Panc1 (cell line): ENCODE measurements at regions not wholly inside any gene's neighbourhood (a gene's known extent, or its start where the extent isn't known, plus 50 kb on each side); places are given as distances from the start of the nearest gene placed in this dataset.

ENCODE experiments used
- TF ChIP-seq, protein P1 (sequence below): fragments of 450-650 bp; IDR thresholded peaks from 2 replicates; pipeline ENCODE4 v1.5.1; 2017; ENCODE audit warnings: mild to moderate bottlenecking
- TF ChIP-seq, protein P2 (sequence below), 2 experiments: IDR thresholded peaks; 2 replicates each; pipeline ENCODE4 v1.6.1; 2011 to 2012; ENCODE audit warnings: low read depth in 2 of 2, control low read depth in 1 of 2, low read length in 1 of 2, mild to moderate bottlenecking in 1 of 2, moderate library complexity in 1 of 2; ENCODE audit not compliant: insufficient read depth in 1 of 2

DNA sequence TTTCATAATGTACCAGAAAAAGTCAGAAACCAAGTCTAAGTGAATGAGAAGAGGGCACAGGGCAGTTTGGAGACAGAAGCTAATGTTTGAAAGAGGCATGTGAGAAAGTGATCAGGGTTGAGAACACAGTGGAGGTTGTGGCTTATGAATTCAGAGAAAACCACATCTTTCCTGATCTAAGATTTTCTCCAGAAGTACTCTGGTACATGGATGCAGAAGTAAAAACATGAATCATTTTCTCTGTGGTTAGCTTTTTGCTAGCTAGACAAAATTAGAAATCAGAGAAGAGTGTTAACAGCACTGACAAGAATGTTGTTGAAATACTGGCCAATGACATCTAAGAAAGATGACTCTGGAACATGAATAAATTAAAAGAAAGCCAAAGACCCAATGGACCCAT is 541.1 kb downstream of the DNAH5 start:
- TF ChIP-seq, protein P1, sequence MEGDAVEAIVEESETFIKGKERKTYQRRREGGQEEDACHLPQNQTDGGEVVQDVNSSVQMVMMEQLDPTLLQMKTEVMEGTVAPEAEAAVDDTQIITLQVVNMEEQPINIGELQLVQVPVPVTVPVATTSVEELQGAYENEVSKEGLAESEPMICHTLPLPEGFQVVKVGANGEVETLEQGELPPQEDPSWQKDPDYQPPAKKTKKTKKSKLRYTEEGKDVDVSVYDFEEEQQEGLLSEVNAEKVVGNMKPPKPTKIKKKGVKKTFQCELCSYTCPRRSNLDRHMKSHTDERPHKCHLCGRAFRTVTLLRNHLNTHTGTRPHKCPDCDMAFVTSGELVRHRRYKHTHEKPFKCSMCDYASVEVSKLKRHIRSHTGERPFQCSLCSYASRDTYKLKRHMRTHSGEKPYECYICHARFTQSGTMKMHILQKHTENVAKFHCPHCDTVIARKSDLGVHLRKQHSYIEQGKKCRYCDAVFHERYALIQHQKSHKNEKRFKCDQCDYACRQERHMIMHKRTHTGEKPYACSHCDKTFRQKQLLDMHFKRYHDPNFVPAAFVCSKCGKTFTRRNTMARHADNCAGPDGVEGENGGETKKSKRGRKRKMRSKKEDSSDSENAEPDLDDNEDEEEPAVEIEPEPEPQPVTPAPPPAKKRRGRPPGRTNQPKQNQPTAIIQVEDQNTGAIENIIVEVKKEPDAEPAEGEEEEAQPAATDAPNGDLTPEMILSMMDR: no peak
- TF ChIP-seq, protein P2, sequence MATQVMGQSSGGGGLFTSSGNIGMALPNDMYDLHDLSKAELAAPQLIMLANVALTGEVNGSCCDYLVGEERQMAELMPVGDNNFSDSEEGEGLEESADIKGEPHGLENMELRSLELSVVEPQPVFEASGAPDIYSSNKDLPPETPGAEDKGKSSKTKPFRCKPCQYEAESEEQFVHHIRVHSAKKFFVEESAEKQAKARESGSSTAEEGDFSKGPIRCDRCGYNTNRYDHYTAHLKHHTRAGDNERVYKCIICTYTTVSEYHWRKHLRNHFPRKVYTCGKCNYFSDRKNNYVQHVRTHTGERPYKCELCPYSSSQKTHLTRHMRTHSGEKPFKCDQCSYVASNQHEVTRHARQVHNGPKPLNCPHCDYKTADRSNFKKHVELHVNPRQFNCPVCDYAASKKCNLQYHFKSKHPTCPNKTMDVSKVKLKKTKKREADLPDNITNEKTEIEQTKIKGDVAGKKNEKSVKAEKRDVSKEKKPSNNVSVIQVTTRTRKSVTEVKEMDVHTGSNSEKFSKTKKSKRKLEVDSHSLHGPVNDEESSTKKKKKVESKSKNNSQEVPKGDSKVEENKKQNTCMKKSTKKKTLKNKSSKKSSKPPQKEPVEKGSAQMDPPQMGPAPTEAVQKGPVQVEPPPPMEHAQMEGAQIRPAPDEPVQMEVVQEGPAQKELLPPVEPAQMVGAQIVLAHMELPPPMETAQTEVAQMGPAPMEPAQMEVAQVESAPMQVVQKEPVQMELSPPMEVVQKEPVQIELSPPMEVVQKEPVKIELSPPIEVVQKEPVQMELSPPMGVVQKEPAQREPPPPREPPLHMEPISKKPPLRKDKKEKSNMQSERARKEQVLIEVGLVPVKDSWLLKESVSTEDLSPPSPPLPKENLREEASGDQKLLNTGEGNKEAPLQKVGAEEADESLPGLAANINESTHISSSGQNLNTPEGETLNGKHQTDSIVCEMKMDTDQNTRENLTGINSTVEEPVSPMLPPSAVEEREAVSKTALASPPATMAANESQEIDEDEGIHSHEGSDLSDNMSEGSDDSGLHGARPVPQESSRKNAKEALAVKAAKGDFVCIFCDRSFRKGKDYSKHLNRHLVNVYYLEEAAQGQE (IDR thresholded peaks at IDR 0.05; ENCODE audit: insufficient read depth in 1 of 2, low read depth in 2 of 2, low read length in 1 of 2): no peak
